ENCODE measurements at regions not wholly inside any gene's neighbourhood (a gene's known extent, or its start where the extent isn't known, plus 50 kb on each side); places are given as distances from the start of the nearest gene placed in this dataset.

DNA sequence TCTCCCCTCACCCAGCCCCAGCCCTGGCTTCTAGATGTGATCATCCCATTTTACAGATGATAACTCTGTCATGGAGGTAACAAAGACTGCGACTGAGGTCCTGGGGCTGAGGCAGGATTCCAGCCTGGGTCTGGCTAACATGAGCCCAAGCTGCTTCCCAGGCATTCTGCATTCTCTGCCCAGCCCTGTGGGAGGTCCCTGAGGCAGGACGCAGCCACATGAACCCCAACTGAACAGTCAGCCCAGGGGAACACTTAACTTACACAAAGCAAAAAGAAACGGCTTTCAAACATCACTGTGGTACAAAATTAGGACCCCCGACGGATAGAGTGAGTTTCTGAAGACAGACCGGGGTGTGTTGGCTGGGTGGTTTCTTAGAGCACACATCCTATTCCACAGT lies 135.3 kb downstream of the ACKR3 start:
- intact Hi-C loops (cut with DNase I): no loop called here
- DNase-seq (ENCODE audit: missing footprints) (no peak), ATAC-seq (no peak)

DNA sequence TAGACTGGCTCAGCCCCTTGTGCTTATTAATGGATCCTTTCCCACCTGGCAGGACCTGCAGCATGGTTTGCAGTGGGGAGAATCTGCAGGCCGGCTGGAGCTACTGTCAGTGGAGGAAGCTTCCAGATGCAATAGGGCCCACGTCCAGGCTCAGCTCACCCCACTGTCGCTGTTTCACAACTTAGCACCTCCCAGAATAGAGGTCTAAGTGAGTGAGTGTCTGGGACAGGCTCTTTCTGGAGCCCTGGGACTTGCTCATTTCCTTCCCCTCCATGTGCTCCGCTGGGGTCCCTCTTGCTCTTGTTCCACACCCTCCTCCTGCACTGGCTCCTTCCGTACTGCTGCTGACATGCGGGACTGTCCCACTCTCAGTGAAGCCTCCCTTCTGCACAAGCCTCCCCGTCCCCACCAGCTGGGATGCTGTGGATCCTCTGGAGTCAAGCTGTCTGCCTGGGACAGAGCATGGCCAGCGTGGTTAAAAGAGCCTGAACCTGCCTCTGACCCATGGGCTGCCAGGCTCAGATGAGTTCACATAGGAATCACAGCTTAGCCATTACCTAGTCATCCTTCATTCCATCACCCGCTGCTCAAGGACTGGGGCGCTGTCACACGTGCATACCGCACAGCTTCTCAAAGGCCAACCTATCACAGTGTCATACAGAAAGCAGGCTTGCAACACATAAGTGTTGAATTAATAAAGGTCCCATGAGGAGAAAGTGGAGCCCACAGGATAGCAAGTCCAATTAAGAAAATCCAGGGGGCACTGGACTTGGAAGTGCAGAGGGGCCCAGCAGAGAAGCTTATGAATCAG lies 135.9 kb downstream of the ACKR3 start:
- no peak for DNase-seq (ENCODE audit: missing footprints)
- peak; percentile 78 for ATAC-seq
- intact Hi-C loops (cut with DNase I): no loop called here

DNA sequence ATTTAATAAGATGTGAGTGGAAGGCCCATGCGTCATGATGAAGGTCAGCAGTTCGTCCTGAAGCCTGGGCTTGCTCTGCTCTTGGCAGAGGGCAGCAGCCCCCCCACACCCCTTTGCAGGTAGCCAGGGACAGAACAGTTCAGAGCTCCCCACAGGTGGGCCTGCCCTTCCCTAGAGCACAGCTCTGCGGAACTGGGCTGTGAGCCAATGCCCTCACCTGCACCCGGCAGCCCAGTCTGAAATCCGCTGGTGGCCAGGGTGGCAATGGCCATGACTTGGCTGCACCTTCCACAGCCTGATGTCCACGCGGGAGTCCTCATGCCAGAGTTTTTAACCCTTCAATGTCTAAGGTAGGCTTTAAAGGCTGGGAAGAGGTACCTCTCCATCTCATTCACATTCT lies 136.7 kb downstream of the ACKR3 start:
- intact Hi-C loops (cut with DNase I): no loop called here
- no peak for DNase-seq (ENCODE audit: missing footprints)
- ATAC-seq: no peak

DNA sequence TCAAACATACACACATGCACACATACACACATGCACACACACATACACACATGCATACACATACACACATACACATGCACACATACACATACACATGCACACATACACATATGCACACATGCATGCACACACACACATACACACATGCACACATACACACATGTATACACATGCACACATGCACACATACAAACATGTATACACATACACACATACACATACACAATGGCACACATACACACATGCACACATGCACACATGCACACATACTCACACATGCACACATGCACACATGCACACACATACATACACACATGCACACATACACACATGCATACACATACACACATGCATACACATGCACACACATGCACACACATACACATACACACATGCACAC lies 137.2 kb downstream of the ACKR3 start:
- DNase-seq (ENCODE audit: missing footprints) (no peak), ATAC-seq (no peak)
- intact Hi-C loops (cut with DNase I): no loop called here

DNA sequence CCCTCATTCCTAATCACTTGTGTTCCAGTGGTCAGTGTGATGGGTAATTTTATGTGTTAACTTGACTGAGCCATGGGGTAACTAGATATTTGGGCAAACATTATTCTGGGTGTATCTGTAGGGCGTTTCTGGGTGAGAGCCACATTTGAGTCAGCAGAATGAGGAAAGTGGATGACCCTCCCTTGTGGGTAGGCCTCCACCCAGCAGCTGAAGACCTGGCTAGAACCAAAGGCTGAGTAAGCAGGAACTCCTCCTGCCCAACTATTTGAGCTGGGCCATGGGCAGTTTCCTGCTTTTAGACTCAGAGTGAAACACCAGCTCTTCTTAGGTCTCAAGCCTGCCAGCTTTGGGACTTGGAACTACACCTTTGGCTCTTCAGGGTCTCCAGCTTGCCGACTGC lies 141.8 kb downstream of the ACKR3 start:
- intact Hi-C loops (cut with DNase I): no loop called here
- DNase-seq (ENCODE audit: missing footprints): no peak
- peak; percentile 68 for ATAC-seq

DNA sequence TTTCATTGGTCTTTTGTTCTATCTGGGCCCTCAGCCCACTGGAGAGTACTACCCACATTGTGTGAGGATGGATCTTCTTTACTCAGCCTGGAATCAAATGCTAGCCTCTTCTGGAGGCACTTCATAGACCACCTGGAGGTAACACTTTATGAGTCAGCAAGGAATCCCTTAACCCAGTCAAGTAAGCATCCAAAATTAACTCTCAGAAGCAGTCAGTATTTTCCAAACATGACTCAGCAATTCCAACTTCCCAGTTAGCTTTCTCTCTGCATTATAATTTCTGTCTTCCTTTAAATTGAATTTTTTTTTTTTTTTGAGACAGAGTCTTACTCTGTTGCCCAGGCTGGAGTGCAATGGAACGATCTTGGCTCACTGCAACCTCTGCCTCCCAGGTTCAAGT lies 142.7 kb downstream of the ACKR3 start:
- intact Hi-C loops (cut with DNase I): no loop called here
- DNase-seq (ENCODE audit: missing footprints): no peak
- no peak for ATAC-seq

DNA sequence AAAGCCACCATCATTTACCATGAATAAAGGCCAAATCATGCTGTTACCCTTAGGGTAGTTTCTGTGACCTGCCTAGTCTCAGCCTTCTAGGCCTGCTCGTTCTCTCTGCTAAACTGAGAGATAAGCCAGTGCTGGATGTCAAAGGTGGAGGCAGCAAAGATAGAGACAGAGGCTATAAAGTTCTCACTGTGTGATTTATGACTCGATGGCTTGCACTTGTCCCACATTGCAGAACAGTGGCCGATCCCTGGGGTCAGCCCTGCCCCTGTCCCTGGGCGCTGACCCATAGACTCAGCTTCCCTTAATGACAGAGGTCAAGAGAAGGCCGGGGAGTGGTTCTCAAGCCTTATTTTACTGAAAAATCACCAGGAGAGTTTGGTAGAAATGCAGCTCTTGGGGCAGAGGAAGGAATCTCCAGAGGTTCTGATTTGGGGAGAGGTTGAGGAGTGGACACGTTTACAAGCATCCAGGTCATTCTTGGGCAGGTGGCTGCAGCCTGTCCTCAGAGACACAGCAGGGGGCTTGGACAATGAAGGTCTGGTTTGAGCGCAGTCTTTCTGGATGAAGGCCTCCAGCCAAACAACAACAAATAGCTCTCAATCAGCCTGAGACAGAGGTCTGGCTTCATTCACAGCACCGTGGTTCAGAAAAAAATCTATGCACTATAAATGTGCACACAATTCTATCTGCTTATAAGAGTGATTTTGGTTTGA lies 143.5 kb downstream of the ACKR3 start:
- intact Hi-C loops (cut with DNase I): no loop called here
- DNase-seq (ENCODE audit: missing footprints) (no peak), ATAC-seq (no peak)

DNA sequence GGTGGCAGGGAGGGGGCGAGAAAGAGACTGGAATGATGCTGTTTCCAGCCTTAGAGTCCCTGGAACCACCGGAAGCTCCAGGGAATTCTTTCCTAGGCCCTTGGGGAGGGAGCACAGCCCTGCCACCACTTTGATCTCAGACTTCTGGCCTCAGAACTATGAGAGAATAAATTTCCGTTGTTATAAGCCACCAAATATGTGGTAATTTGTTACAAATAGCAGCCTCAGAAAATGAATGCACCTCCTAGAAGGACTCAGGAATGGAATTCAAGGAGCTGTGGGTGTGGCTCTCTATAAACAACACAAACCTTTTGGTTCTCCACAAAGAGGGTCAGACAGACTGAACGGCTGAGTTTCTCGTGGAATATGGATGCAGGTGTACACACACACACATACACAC lies 144.5 kb downstream of the ACKR3 start:
- intact Hi-C loops (cut with DNase I): no loop called here
- DNase-seq (ENCODE audit: missing footprints) (no peak), ATAC-seq (no peak)

DNA sequence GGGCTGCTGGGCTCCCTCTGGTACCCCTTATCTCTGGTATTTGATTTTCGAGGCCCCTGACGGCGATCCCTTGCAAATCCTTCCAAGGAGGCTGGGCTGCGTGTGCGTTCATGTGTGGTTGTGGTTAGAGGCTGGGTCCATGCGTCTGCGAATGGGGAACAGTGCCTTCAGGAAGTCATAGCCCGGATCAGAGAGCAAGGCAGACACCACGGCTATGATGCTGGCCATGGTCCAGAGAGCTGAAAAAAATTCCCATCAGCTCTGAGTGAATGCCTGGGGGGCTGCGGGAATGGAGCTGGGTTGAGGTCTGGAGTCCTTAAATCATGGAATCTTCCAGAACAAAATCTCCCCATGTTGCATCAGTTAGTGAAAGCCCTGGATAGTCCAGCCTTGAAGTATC lies 145.5 kb downstream of the ACKR3 start:
- no peak for DNase-seq (ENCODE audit: missing footprints)
- intact Hi-C loops (cut with DNase I): no loop called here
- ATAC-seq: no peak

DNA sequence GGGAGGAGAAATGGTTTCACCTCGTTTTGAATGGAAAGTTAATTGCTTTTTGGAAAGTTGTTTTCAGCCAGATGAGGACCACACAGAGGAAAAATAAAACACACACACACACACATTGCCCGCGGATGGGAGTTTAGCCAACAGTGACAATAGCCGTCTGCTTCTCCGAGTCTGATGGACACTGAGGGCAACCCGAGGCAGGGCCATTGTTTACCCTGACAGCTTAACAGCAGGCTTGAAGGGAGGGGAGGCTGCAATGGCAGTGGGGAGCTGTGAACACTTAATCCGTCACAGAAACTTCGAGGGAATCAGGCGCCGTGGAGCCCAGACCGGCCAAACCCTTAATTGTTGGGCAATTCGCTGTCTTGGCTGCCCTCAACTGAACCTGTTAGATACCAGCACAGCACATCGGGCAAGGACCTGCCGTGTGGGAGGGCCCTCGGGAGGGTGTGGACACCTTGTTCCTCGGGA lies 145.9 kb downstream of the ACKR3 start:
- ATAC-seq (no peak), DNase-seq (ENCODE audit: missing footprints) (no peak)
- intact Hi-C loops (cut with DNase I): no loop called here

DNA sequence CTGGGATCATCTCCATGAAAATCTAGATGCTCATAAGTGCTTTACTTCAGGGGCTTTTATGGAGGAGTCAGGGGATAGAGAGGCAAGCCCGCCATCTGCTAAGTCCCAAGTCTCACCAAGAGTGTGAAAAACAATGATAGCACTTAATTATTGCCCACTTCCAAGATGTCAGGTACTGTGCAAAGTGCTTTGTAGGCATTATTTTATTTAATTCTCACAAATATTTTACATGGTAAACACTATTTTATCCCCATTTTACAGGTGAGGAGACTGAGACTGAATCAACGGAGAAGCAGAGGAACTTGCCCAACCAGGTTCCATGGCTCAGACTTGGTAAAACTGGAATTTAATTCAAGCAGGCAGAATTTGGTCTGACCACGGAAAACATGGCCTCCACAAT lies 147.5 kb downstream of the ACKR3 start:
- DNase-seq (ENCODE audit: missing footprints): no peak
- ATAC-seq: no peak
- intact Hi-C loops (cut with DNase I): no loop called here

DNA sequence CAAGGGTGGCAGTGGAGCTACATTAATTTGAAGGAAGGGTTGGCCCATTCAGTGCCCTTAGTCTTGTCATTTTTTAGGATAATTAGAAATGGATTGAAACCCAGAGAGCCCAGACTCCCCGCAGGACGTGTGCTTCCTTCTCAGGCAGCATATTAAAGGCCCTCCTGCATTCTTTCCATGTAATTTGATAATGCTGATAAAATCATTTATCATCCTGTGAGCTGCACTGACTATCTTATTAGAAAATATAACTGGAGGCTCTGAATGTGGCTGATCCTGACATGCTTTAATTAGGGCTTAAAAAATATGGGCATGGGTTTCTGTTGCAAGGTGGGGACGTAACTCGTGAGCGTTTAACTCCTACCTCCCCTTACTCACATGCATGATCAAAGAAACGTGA lies 148.1 kb downstream of the ACKR3 start:
- no peak for ATAC-seq
- intact Hi-C loops (cut with DNase I): no loop called here
- no peak for DNase-seq (ENCODE audit: missing footprints)

DNA sequence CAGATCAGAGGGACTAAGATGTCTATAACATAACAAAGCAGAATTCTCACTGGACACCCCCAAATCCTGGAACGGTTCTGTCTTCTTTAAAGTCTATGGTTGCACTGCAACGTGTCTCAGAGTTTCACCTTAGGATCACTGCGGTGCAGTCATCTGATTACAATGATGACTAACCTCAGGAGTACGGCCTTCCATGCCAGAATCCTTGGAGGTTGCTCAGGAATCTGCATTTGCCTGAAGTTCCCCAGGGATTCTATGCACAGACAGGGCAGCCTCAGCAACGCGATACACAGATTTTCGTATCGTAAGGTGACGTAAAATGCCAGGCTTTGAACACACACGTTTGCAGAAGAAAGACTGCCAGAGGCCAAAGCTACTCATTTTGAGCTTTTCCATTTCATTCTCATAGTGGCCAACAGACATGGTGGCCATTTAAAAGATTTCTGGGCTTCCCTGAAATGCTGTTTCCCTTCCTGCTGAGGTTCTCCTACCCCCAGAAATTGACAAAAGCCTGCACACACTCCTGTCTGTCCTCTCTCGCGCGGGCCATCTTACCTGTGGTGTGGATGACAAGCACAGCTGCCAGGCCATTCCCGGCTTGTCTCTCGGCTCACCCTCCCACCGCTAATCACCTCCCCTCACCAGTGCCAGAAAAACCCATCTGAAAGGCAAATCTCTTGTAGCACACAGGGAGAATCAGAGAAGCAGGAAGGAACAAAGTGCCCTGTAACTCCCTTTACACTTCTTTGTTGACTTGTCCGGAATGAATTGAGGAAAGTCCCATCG lies 148.8 kb downstream of the ACKR3 start:
- intact Hi-C loops (cut with DNase I): no loop called here
- no peak for DNase-seq (ENCODE audit: missing footprints)
- ATAC-seq: no peak

DNA sequence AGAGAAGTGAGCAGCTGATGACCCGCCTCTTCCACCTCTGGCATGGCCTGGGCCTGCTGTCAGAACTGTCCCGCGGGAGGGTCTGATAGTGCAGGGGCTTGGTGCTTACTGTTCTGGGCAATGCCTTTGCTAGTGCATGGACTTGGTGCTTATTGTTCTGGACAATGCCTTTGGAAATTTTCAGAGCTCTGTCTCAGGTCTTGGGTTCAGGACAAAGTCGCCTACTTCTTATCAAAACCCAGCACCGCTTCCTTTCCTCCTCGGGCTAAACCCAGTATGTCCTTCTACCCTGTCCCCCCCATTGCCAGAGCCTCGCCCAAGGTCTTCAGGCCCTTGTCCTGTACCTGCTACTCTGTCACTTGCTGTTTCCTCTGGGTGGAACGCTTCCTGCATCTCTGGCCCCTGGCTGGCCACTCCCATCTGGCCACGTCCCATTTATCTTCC lies 149.6 kb downstream of the ACKR3 start:
- intact Hi-C loops (cut with DNase I): no loop called here
- no peak for DNase-seq (ENCODE audit: missing footprints)
- no peak for ATAC-seq

DNA sequence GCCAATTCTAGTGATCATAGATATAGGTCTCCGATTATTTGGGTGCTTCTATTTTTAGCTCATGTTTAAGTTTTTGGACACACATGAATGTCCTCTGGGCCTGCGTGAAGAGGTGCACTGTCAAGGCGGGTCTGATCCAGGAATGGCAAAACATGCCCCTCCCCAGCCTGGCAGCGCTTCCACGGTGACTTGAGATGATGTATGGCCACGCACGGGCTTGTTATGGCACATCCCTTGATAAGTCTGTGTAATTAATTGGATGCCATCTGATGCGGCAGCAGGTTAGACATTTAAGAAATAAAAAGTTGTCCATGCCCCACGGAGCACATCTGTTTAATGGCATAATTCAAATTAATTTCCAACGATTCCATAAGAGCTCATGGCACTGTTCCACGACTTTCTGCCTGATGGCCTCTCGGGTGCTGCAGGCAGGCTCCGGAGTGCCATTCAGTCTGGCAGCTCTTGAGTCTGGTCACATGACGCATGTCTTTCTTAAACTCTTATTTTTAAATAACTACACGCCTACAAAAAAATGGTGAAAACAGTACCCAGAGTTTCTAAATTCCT lies 151.4 kb downstream of the ACKR3 start:
- no peak for DNase-seq (ENCODE audit: missing footprints)
- intact Hi-C loops (cut with DNase I): no loop called here
- no peak for ATAC-seq

DNA sequence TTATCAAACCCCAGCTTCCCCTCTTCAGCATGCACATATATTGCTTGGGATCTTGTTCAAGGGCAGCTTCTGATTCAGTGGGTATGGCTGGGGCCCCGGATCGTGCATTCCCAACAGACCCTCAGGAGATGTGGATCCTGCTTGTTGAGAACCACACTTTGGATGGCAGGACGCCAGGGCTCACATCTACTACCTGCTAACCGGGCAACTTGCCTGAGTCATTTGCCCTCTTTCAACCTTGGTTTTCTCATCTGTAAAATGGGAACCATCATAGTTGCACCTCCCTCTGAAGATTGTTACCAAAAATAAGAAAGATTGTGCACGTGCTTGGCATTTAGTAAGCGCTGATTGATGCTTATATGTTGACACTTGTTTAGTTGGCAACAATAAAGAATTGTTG lies 154.6 kb downstream of the ACKR3 start:
- intact Hi-C loops (cut with DNase I): no loop called here
- DNase-seq (ENCODE audit: missing footprints) (no peak), ATAC-seq (no peak)

DNA sequence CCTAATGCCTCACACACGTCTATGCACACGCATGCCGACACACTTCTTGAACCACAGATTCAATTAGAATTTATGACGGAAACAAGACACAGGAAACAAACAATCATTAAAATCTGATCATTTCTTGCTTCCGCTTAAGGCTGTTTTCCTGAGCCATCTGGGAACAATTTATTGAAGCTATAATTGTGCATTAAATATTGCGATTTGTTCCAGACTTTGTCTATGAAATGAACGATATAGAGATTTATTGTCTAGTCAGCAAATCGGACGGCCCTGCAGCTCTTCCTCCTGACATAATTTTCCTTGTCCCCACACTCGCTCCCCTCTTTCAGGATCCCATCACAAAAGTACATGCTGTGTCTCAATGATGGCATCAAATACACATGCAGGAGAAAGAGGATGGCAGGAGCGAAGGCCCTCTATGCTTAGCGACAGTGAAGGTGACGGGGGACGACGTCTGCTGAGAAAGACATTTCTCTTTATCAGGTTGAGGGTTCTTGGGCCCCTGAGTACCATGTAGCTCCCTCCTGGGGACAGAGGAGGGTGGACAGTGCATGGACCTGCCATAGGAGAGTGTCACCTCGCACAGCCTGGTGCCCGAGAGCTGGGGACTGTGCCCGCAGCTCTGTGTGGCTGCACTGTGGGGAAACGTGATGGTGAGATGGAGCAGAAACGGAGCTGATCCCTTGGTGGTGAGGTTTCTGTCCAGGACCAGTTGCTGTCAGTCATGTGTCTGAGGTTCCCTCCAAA lies 157.3 kb downstream of the ACKR3 start:
- intact Hi-C loops (cut with DNase I): no loop called here
- DNase-seq (ENCODE audit: missing footprints) (no peak), ATAC-seq (no peak)

DNA sequence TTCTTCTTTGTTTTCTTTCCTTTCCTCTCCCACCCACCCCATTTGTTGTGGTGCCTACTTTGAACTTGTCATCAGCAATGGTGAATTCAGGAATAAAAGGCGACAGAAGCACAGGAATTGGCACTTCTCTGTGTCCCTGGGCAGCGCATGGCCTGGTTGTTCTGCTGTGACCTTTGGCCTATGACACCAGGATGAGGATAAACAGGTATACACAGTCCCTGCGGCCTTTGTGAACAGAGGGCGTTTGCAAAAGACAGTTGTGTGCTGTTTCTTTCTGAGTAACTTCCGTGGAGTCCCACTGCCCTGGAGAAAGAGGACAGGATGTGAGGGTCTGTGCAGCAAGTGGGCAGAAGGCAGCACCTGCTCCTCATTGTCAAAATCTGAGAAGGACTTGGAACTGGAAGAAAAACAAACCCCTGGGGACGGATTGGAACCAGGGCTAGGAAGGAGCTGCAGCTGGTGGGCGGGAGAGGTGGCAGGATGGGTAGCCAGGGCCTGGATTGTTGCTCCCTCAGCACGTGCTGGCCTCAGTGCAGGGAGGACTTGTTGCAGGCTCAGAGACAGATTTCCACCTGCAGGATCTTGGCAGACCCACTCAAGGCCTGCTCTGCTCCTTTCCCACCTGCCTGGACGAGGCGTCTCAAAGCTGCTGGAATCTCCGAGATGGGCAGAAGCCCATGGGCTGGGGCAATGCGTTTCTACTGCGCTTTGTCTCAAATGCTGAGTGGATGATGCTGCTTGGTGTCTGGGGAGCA lies 159.5 kb downstream of the ACKR3 start:
- no peak for DNase-seq (ENCODE audit: missing footprints)
- intact Hi-C loops (cut with DNase I): no loop called here
- no peak for ATAC-seq

Measured in Right ventricle myocardium inferior (tissue), 1 donor.